K562 (cell line): ENCODE measurements at regions not wholly inside any gene's neighbourhood (a gene's known extent, or its start where the extent isn't known, plus 50 kb on each side); places are given as distances from the start of the nearest gene placed in this dataset.

Experiments
- ETS1 ChIP-seq: conservative IDR thresholded peaks from 2 replicates; pipeline ENCODE4 v1.6.1; 2011; ENCODE audit warnings: low read depth, mild to moderate bottlenecking, low read length; ENCODE audit not compliant: control insufficient read depth
- FOXO4 ChIP-seq: fragments of 450-650 bp; formaldehyde crosslinking; IDR thresholded peaks from 2 replicates; pipeline ENCODE4 v1.4.0; 2020; ENCODE audit warnings: mild to moderate bottlenecking, moderate library complexity
- L3MBTL2 ChIP-seq: fragments of 450-650 bp; IDR thresholded peaks from 2 replicates; pipeline ENCODE4 v1.6.1; 2016; ENCODE audit warnings: mild to moderate bottlenecking, moderate library complexity
- TBL1XR1 ChIP-seq, 2 experiments: IDR thresholded peaks; 2 replicates each; pipeline ENCODE4 v1.6.1; 2012; ENCODE audit warnings: improper control_type of control experiment in 2 of 2, low read length in 2 of 2, mild to moderate bottlenecking in 1 of 2
- ZBTB40 ChIP-seq, 2 experiments: fragments of 450-650 bp in 1 of 2; sonication (generic) in 1 of 2; formaldehyde crosslinking in 1 of 2; IDR thresholded peaks; 2 replicates each; pipeline versions ENCODE4 v1.7.1 to v1.9.0; 2016 to 2022; ENCODE audit warnings: inconsistent platforms in 1 of 2, mild to moderate bottlenecking in 1 of 2, missing genetic modification reagents in 1 of 2
- ZKSCAN1 ChIP-seq: fragments of 150-350 bp; IDR thresholded peaks from 2 replicates; pipeline ENCODE4 v1.6.1; 2016; ENCODE audit warnings: low read depth, low read length
- ZNF282 ChIP-seq: sonication (generic); formaldehyde crosslinking; IDR thresholded peaks from 2 replicates; pipeline ENCODE4 v1.8.1; 2023; ENCODE audit warnings: missing genetic modification reagents
- ZNF830 ChIP-seq: fragments of 250-450 bp; sonication (Bioruptor Pico); IDR thresholded peaks from 2 replicates; pipeline ENCODE4 v1.5.0; 2021; ENCODE audit warnings: mild to moderate bottlenecking

- TF ChIP-seq FOXO4 (CRISPR knock-in tag) (no peak), ZNF282 (CRISPR knock-in tag) (no peak), ZNF830 (CRISPR knock-in tag) (no peak), ZBTB40 (IDR thresholded peaks at IDR 0.05) (no peak), ZBTB40 (CRISPR knock-in tag; IDR thresholded peaks at IDR 0.05) (no peak), ETS1 (no peak), ZKSCAN1 (no peak), L3MBTL2 (peak; percentile 51; the same call in 1 of the 2 replicates), TBL1XR1 (IDR thresholded peaks at IDR 0.05; ENCODE audit: low read length in 2 of 2) (no peak)
Observed at GRCh38 chr13:111033172-111034130, 81.7 kb upstream of the ARHGEF7 start (continued).
